Prostate gland (tissue), 2 donors: ENCODE measurements at regions not wholly inside any gene's neighbourhood (a gene's known extent, or its start where the extent isn't known, plus 50 kb on each side); places are given as distances from the start of the nearest gene placed in this dataset.

ENCODE experiments used
- DNase-seq: peaks from one replicate; pipeline ENCODE4 v3.0.0-alpha.2; 2019; ENCODE audit warnings: low spot score
- H3K27ac ChIP-seq, 2 donors: fragments of 200-600 bp; sonication (generic); 2 replicates each; pipeline ENCODE4 v1.5.1; 2017 to 2019
- H3K27me3 ChIP-seq: fragments of 200-600 bp; sonication (generic); replicated peaks from 2 replicates; pipeline ENCODE4 v1.5.1; 2019; ENCODE audit not compliant: insufficient read depth
- H3K36me3 ChIP-seq, 2 donors: fragments of 200-600 bp; sonication (generic); 1 replicate in 1 of 2; 2 replicates in 1 of 2; pipeline versions ENCODE4 v1.5.1 to v1.8.1; 2017 to 2019
- H3K4me1 ChIP-seq: fragments of 200-600 bp; sonication (generic); replicated peaks from 2 replicates; pipeline ENCODE4 v1.5.1; 2019
- H3K4me3 ChIP-seq, 2 donors: fragments of 200-600 bp; sonication (generic); 2 replicates each; pipeline ENCODE4 v1.5.1; 2017 to 2019
- H3K9me3 ChIP-seq: fragments of 200-600 bp; sonication (generic); 2 replicates; pipeline ENCODE4 v1.5.1; 2017
- POLR2A ChIP-seq: fragments of 450-650 bp; IDR thresholded peaks from one replicate; pipeline ENCODE4 v1.6.1; 2016; ENCODE audit warnings: antibody characterized with exemption, mild to moderate bottlenecking
- POLR2AphosphoS5 ChIP-seq: sonication (generic); formaldehyde crosslinking; IDR thresholded peaks from one replicate; pipeline ENCODE4 v1.6.1; 2017; ENCODE audit warnings: antibody characterized with exemption
- WGBS: methylation state at CpG from one replicate; pipeline ENCODE4 v1.1.5; 2018; 5-methylcytosine and 5-hydroxymethylcytosine counted together
- intact Hi-C: fragments of 100-400 bp; cut with DNase I; formaldehyde crosslinking; loops from one replicate; pipeline ENCODE4 v1.14.2; 2022
- TF ChIP-seq, protein P1 (sequence below), 4 experiments: fragments of 200-600 bp in 2 of 4; fragments of 450-650 bp in 2 of 4; sonication (generic) in 2 of 4; IDR thresholded peaks; 1 replicate in 3 of 4; 2 replicates in 1 of 4; pipeline ENCODE4 v1.5.1; 2016 to 2019; ENCODE audit warnings: antibody characterized with exemption in 4 of 4, mild to moderate bottlenecking in 2 of 4, moderate library complexity in 2 of 4

DNA sequence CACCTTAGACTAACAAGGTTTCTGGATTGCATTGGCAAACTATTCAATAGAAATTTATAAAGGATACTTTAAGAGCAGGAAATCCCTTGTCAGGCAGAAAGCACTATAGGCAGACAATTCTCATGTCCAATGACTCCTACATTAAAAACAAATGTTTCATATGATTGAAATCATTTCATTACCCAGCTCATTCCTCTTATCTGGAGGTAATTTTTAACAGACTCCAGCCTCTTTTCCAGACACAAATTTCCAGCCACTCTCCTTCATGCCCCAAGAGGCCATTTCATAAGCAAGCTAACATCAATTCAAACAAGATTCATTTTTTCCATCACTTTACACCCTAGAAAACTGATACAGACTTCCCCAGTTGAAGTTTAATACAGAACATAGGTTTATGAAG lies 495.1 kb upstream of the FRG1 start:
- intact Hi-C loops, result no loop called here
- DNase-seq, result no peak
- H3K4me3 ChIP-seq, result no peak overlapping the region
- H3K4me1 ChIP-seq, result no peaks in the 10 kb centered on the region
- H3K27me3 ChIP-seq, result no peaks in the 10 kb centered on the region
- TF ChIP-seq POLR2AphosphoS5 (no peak), POLR2A (no peak)
- TF ChIP-seq, protein P1, sequence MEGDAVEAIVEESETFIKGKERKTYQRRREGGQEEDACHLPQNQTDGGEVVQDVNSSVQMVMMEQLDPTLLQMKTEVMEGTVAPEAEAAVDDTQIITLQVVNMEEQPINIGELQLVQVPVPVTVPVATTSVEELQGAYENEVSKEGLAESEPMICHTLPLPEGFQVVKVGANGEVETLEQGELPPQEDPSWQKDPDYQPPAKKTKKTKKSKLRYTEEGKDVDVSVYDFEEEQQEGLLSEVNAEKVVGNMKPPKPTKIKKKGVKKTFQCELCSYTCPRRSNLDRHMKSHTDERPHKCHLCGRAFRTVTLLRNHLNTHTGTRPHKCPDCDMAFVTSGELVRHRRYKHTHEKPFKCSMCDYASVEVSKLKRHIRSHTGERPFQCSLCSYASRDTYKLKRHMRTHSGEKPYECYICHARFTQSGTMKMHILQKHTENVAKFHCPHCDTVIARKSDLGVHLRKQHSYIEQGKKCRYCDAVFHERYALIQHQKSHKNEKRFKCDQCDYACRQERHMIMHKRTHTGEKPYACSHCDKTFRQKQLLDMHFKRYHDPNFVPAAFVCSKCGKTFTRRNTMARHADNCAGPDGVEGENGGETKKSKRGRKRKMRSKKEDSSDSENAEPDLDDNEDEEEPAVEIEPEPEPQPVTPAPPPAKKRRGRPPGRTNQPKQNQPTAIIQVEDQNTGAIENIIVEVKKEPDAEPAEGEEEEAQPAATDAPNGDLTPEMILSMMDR (IDR thresholded peaks at IDR 0.05), result no peak
- H3K36me3 ChIP-seq, result no peaks in the 10 kb centered on the region
- H3K9me3 ChIP-seq, result no peaks in the 10 kb centered on the region
- no peak overlapping the region for H3K27ac ChIP-seq

DNA sequence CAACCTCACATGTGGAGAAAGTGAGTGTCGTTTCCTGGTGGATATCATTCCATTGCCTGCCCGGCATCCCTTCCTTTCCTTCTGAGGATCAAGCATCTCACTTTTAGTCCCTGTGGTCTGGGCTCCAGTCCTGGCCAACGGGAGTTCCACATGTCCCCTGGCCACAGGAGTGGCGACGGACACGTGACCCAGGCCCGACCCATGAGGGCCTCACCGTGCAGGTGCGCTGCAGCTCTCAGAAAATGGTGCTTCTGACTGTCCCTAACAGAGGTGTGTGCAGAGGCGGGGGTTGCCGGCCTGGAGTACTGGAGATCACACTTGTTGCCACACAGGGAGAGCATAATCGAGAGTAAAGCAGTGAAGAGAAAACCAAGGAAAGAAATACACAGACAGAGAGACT lies 476.9 kb upstream of the FRG1 start:
- Histone ChIP-seq H3K27ac (no peak overlapping the region), H3K36me3 (no peaks in the 10 kb centered on the region), H3K27me3 (no peaks in the 10 kb centered on the region), H3K4me3 (no peak overlapping the region), H3K9me3 (no peaks in the 10 kb centered on the region), H3K4me1 (no peaks in the 10 kb centered on the region)
- intact Hi-C loops, result no loop called here
- no peak for TF ChIP-seq POLR2AphosphoS5
- TF ChIP-seq, protein P1 (IDR thresholded peaks at IDR 0.05), result no peak
- no peak for TF ChIP-seq POLR2A
- DNase-seq, result no peak
- WGBS, result 93% methylated on average over 12 of the region's 12 CpGs

DNA sequence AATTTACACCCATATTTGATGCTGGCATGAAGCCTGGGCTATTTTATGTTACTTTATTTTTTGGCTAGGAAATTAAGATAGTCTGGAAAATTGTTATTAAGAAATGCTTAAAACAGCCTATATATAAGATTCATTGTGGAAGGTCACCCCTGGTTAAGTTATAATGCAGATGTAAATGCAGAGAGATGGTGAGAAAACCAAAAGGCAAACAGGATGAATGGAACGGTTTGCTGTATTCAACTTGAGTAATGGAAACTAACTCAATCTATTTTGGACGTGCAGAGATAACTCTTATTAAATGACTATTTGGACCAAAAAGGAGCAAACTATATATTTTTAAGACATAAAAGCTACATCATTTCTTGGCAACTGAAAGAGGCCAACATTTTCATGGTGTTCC lies 446.3 kb upstream of the FRG1 start:
- no peak overlapping the region for H3K27ac ChIP-seq
- no peaks in the 10 kb centered on the region for H3K4me1 ChIP-seq
- no peak overlapping the region for H3K4me3 ChIP-seq
- DNase-seq, result no peak
- TF ChIP-seq POLR2AphosphoS5 (no peak), POLR2A (no peak)
- TF ChIP-seq, protein P1 (IDR thresholded peaks at IDR 0.05), result no peak
- H3K27me3 ChIP-seq, result no peaks in the 10 kb centered on the region
- no peaks in the 10 kb centered on the region for H3K9me3 ChIP-seq
- WGBS, result 53% methylated on average over 2 of the region's 2 CpGs
- no peaks in the 10 kb centered on the region for H3K36me3 ChIP-seq
- intact Hi-C loops, result no loop called here

DNA sequence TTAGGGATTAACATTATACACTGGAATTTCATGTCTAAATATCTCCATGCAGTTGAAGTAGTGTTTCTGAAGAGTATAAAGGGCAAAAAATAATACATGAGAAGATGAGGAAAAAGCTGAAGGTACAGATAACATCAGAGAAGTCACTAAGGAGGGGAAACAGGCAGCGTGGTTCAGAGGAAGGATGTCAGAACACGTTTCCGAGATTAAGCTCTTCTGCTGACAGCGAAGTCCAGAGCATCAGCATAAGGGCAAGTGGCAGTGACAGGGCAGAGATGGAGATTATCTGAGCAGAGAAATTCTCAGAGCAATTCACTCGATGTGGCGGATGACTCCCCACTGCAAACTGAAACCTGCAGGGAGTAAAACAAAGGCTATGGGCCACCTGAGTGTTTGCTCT lies 443.2 kb upstream of the FRG1 start:
- Histone ChIP-seq H3K27ac (no peak overlapping the region), H3K4me3 (no peak overlapping the region), H3K4me1 (no peaks in the 10 kb centered on the region), H3K9me3 (no peaks in the 10 kb centered on the region), H3K36me3 (no peaks in the 10 kb centered on the region), H3K27me3 (no peaks in the 10 kb centered on the region)
- DNase-seq, result no peak
- 59% methylated on average over 6 of the region's 6 CpGs for WGBS
- intact Hi-C loops, result no loop called here
- no peak for TF ChIP-seq POLR2AphosphoS5
- TF ChIP-seq POLR2A, result no peak
- TF ChIP-seq, protein P1 (IDR thresholded peaks at IDR 0.05), result no peak

DNA sequence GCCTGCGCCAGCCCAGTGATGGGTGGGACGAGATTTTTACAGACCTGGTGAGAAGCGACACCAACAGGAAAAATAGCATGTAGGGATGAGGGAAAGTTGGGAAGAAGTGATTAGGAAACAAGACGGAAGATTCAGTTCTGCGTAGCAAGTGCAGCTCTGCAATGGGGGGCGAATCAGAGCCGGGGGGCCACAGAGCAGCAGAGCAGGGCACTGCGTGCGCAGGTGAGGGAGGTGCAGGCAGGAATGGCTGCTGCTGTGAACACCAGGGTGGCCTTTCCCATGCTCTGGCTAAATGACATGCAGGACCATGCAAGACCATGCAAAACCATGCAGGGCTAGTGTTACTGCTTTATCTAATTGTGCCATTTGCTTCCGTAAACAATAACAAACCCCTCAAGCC lies 442.7 kb upstream of the FRG1 start:
- H3K27me3 ChIP-seq, result no peaks in the 10 kb centered on the region
- intact Hi-C loops, result no loop called here
- H3K4me3 ChIP-seq, result no peak overlapping the region
- no peak for TF ChIP-seq POLR2A
- TF ChIP-seq, protein P1 (IDR thresholded peaks at IDR 0.05), result no peak
- TF ChIP-seq POLR2AphosphoS5, result no peak
- H3K9me3 ChIP-seq, result no peaks in the 10 kb centered on the region
- WGBS, result 86% methylated on average over 10 of the region's 10 CpGs
- no peak for DNase-seq
- no peak overlapping the region for H3K27ac ChIP-seq
- no peaks in the 10 kb centered on the region for H3K36me3 ChIP-seq
- no peaks in the 10 kb centered on the region for H3K4me1 ChIP-seq
